Ovary (tissue), 7 donors: ENCODE measurements at regions not wholly inside any gene's neighbourhood (a gene's known extent, or its start where the extent isn't known, plus 50 kb on each side); places are given as distances from the start of the nearest gene placed in this dataset.

Experiments
- DNase-seq, 5 donors: peaks; one replicate each; pipeline ENCODE4 v3.0.0-alpha.2; 2019 to 2020
- H3K27ac ChIP-seq, 2 donors: fragments of 200-600 bp; one replicate each; pipeline versions ENCODE4 v1.5.1 to v1.8.0; 2019 to 2022
- H3K27me3 ChIP-seq: fragments of 200-600 bp; one replicate; pipeline ENCODE4 v1.8.0; 2022
- H3K36me3 ChIP-seq: fragments of 200-600 bp; sonication (generic); one replicate; pipeline ENCODE4 v1.5.1; 2019
- H3K4me1 ChIP-seq: one replicate; pipeline ENCODE4 v1.8.1; 2013; ENCODE audit warnings: mild to moderate bottlenecking, moderate library complexity; ENCODE audit not compliant: insufficient read depth
- H3K4me3 ChIP-seq: fragments of 200-600 bp; sonication (generic); one replicate; pipeline ENCODE4 v1.5.1; 2017
- H3K9me3 ChIP-seq, 2 donors: fragments of 200-600 bp in 1 of 2; sonication (generic) in 1 of 2; one replicate each; pipeline versions ENCODE4 v1.5.1 to v1.8.1; 2013 to 2019; ENCODE audit warnings: mild to moderate bottlenecking in 1 of 2, moderate library complexity in 1 of 2
- CTCF ChIP-seq, 3 donors: fragments of 450-650 bp in 2 of 3; fragments of 200-600 bp in 1 of 3; IDR thresholded peaks; one replicate each; pipeline versions ENCODE4 v1.5.1 to v1.8.0; 2016 to 2022; ENCODE audit warnings: antibody characterized with exemption in 3 of 3, mild to moderate bottlenecking in 1 of 3
- EP300 ChIP-seq: sonication (generic); formaldehyde crosslinking; IDR thresholded peaks from one replicate; pipeline ENCODE4 v1.6.1; 2017; ENCODE audit warnings: antibody characterized with exemption
- POLR2A ChIP-seq: fragments of 450-650 bp; IDR thresholded peaks from one replicate; pipeline ENCODE4 v1.6.1; 2017; ENCODE audit warnings: antibody characterized with exemption, mild to moderate bottlenecking, moderate library complexity
- WGBS, 3 donors: extraction: QIAGEN DNeasy Blood & Tissue Kit in 1 of 3; methylation state at CpG; one replicate each; pipeline versions ENCODE4 v1.1.5 to v1.1.7; 2013 to 2017; 5-methylcytosine and 5-hydroxymethylcytosine counted together
- intact Hi-C, 4 donors: fragments of 100-400 bp; cut with DNase I; formaldehyde crosslinking; loops; one replicate each; pipeline versions ENCODE4 v1.11.0 to v1.15.1; 2022 to 2023
- donor health status: DM: no; HTN: no; CAD: no; lungs with moderate emphysema.
- donor health status: DM: no; HTN: no; CAD: no.
- donor health status: Bipolar disorder and iron deficiency.
- donor health status: DM: no; HTN: no; CAD: no.
- donor health status: DM: yes; HTN: yes; CAD: no.

- no peak for DNase-seq
- no peaks in the 10 kb centered on the region for H3K4me1 ChIP-seq
- no peak overlapping the region for H3K27ac ChIP-seq
- H3K4me3 ChIP-seq, result no peak overlapping the region
- no peaks in the 10 kb centered on the region for H3K9me3 ChIP-seq
- intact Hi-C loops, result no loop called here
- 97 to 100% (median 100%) methylated on average over 1 of the region's 1 CpG for WGBS, 3 donors
- no peaks in the 10 kb centered on the region for H3K36me3 ChIP-seq
- no peaks in the 10 kb centered on the region for H3K27me3 ChIP-seq
- TF ChIP-seq CTCF (IDR thresholded peaks at IDR 0.05) (no peak), POLR2A (no peak), EP300 (no peak)
Observed at GRCh38 chr6:22126910-22127309, 169.9 kb downstream of the PRL start.

- Histone ChIP-seq H3K27me3 (no peaks in the 10 kb centered on the region), H3K4me3 (no peak overlapping the region), H3K36me3 (no peaks in the 10 kb centered on the region), H3K9me3 (no peaks in the 10 kb centered on the region), H3K4me1 (no peaks in the 10 kb centered on the region), H3K27ac (no peak overlapping the region)
- TF ChIP-seq CTCF (IDR thresholded peaks at IDR 0.05) (no peak), EP300 (no peak), POLR2A (no peak)
- WGBS, 3 donors, result 70 to 86% (median 80%) methylated on average over 3 of the region's 3 CpGs
- DNase-seq, result no peak
- intact Hi-C loops, result no loop called here
Observed at GRCh38 chr6:22129751-22130150, 167.1 kb downstream of the PRL start.

- no peak overlapping the region for H3K27ac ChIP-seq
- H3K4me1 ChIP-seq, result no peaks in the 10 kb centered on the region
- intact Hi-C loops, result no loop called here
- H3K9me3 ChIP-seq, result no peaks in the 10 kb centered on the region
- TF ChIP-seq POLR2A, result no peak
- TF ChIP-seq CTCF (IDR thresholded peaks at IDR 0.05), result no peak
- TF ChIP-seq EP300, result no peak
- DNase-seq, result no peak
- no peaks in the 10 kb centered on the region for H3K27me3 ChIP-seq
- WGBS, 3 donors, result 77 to 94% (median 92%) methylated on average over 2 of the region's 2 CpGs
- H3K36me3 ChIP-seq, result no peaks in the 10 kb centered on the region
- H3K4me3 ChIP-seq, result no peak overlapping the region
Observed at GRCh38 chr6:22132656-22133055, 164.2 kb downstream of the PRL start.

- no peak for DNase-seq
- intact Hi-C loops, result no loop called here
- Histone ChIP-seq H3K27ac (no peak overlapping the region), H3K36me3 (no peaks in the 10 kb centered on the region), H3K4me3 (no peak overlapping the region), H3K27me3 (no peaks in the 10 kb centered on the region), H3K4me1 (no peaks in the 10 kb centered on the region), H3K9me3 (no peaks in the 10 kb centered on the region)
- TF ChIP-seq EP300 (no peak), CTCF (IDR thresholded peaks at IDR 0.05) (no peak), POLR2A (no peak)
- 85 to 86% (median 86%) methylated on average over 4 of the region's 4 CpGs for WGBS, 3 donors
Observed at GRCh38 chr6:22133357-22133756, 163.5 kb downstream of the PRL start.

DNA sequence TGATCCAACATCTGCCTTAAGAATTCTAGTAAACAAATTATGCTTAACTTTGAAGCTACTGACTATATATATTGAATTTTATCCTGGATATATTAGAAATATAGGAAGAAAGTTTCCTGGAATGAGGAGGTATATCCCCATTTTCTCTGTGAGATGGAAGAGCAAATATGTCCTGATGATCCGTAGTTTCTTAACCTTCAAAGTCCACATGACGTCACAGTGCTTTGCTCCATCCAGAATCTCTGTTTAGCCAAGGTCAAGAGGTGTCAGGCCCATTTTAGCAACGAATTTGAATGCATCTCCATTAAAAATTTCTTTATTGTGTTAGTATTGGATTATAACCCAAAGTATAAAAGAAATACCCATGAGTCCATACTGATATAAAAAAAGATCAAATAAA lies 162.5 kb downstream of the PRL start:
- no peaks in the 10 kb centered on the region for H3K4me1 ChIP-seq
- no peak for TF ChIP-seq POLR2A
- no peak for TF ChIP-seq EP300
- TF ChIP-seq CTCF (IDR thresholded peaks at IDR 0.05), result no peak
- DNase-seq, result no peak
- H3K4me3 ChIP-seq, result no peak overlapping the region
- WGBS, 3 donors, result 92 to 94% (median 94%) methylated on average over 3 of the region's 3 CpGs
- H3K36me3 ChIP-seq, result no peaks in the 10 kb centered on the region
- no peak overlapping the region for H3K27ac ChIP-seq
- no peaks in the 10 kb centered on the region for H3K9me3 ChIP-seq
- intact Hi-C loops, result no loop called here
- no peaks in the 10 kb centered on the region for H3K27me3 ChIP-seq
